ENCODE measurements at regions not wholly inside any gene's neighbourhood (a gene's known extent, or its start where the extent isn't known, plus 50 kb on each side); places are given as distances from the start of the nearest gene placed in this dataset.

GRCh38 chr2:204175552-204176271, 239.1 kb downstream of the ICOS start:
- intact Hi-C loops (cut with DNase I; ENCODE audit: low total_unique reads): no loop called here
- Histone ChIP-seq H3K36me3 (no peaks in the 10 kb centered on the region), H3K4me1 (no peaks in the 10 kb centered on the region), H3K9me3 (no peaks in the 10 kb centered on the region), H3K27ac (no peak overlapping the region), H3K27me3 (no peaks in the 10 kb centered on the region), H3K4me3 (no peak overlapping the region)
- DNase-seq: no peak
- no peak for TF ChIP-seq POLR2A (IDR thresholded peaks at IDR 0.05)
- TF ChIP-seq, protein P1, sequence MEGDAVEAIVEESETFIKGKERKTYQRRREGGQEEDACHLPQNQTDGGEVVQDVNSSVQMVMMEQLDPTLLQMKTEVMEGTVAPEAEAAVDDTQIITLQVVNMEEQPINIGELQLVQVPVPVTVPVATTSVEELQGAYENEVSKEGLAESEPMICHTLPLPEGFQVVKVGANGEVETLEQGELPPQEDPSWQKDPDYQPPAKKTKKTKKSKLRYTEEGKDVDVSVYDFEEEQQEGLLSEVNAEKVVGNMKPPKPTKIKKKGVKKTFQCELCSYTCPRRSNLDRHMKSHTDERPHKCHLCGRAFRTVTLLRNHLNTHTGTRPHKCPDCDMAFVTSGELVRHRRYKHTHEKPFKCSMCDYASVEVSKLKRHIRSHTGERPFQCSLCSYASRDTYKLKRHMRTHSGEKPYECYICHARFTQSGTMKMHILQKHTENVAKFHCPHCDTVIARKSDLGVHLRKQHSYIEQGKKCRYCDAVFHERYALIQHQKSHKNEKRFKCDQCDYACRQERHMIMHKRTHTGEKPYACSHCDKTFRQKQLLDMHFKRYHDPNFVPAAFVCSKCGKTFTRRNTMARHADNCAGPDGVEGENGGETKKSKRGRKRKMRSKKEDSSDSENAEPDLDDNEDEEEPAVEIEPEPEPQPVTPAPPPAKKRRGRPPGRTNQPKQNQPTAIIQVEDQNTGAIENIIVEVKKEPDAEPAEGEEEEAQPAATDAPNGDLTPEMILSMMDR (IDR thresholded peaks at IDR 0.05): no peak

- no peaks in the 10 kb centered on the region for H3K9me3 ChIP-seq
- H3K4me1 ChIP-seq: no peaks in the 10 kb centered on the region
- H3K27me3 ChIP-seq: no peaks in the 10 kb centered on the region
- H3K4me3 ChIP-seq: no peak overlapping the region
- DNase-seq: no peak
- no peaks in the 10 kb centered on the region for H3K36me3 ChIP-seq
- intact Hi-C loops (cut with DNase I; ENCODE audit: low total_unique reads): no loop called here
- no peak for TF ChIP-seq POLR2A (IDR thresholded peaks at IDR 0.05)
- TF ChIP-seq, protein P1 (IDR thresholded peaks at IDR 0.05): no peak
- no peak overlapping the region for H3K27ac ChIP-seq
Observed at GRCh38 chr2:204176306-204176705, 239.7 kb downstream of the ICOS start.

DNA sequence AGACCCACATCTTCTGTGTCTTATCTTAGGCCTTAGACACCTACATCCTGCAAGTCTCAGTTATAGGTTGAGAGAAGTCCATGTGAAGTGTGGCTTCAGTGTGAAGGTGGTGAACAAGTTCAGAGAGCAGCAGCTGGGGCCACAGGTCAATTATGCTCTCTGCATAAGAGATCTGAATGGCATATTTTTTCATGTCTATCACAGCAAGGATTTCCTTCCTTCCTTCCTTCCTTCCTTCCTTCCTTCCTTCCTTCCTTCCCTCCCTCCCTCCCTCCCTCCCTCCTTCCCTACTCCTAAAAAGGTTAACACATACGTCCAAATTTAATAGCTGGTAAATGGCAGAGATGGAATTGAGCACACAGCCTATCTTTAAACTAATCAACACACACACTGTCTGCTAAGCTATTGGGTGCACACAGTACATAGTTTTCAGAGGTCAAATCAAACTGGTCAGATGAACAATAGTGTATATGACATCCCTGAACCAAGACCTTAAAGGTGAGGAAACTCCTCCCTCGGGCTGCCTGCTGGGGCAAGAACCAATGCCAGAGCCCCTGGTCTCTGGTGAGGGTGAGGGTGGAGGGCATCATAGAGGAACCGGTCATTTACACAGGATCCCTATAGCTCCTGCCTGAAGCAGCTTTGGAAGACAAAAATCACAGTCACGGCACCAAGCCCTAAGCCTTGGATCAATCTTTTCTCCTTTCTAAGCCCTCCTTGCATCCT, 240.9 kb downstream of the ICOS start:
- no peak overlapping the region for H3K4me3 ChIP-seq
- H3K9me3 ChIP-seq: no peaks in the 10 kb centered on the region
- no peaks in the 10 kb centered on the region for H3K4me1 ChIP-seq
- no peak overlapping the region for H3K27ac ChIP-seq
- H3K36me3 ChIP-seq: no peaks in the 10 kb centered on the region
- H3K27me3 ChIP-seq: no peaks in the 10 kb centered on the region
- intact Hi-C loops (cut with DNase I; ENCODE audit: low total_unique reads): no loop called here
- DNase-seq: no peak
- TF ChIP-seq, protein P1 (IDR thresholded peaks at IDR 0.05): no peak
- no peak for TF ChIP-seq POLR2A (IDR thresholded peaks at IDR 0.05)

DNA sequence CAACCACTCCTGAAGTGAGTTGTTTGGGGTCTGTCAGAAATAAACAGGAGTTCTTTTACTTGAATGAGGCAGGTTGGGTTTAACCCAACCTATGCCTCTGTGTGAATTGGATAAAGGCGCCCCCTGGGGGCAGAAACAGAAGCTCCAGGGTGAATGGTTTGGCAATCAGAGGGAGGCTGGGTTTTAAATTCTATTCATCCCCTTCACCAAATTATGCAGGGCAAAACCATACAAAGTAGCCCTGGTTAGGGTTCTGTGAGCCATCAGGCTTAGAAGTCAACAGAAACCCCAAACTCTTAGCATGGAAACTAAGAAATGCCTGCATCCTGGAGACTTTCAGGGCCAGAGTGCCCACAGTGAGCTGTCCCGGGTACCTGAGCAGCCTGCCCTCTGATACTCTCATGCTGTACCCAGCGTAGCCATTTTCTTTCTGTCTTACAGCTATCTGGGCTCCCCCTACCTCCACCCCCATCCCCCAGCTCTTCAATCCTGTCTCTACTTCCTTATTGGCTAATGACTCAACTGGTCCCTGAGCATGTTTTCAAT, 241.5 kb downstream of the ICOS start:
- intact Hi-C loops (cut with DNase I; ENCODE audit: low total_unique reads): no loop called here
- H3K27ac ChIP-seq: no peak overlapping the region
- no peaks in the 10 kb centered on the region for H3K4me1 ChIP-seq
- H3K4me3 ChIP-seq: no peak overlapping the region
- peak; percentile 32 to 53 for DNase-seq
- no peaks in the 10 kb centered on the region for H3K27me3 ChIP-seq
- TF ChIP-seq, protein P1 (IDR thresholded peaks at IDR 0.05): peak; percentile 28 to 57 (median 48)
- TF ChIP-seq POLR2A (IDR thresholded peaks at IDR 0.05): no peak
- no peaks in the 10 kb centered on the region for H3K9me3 ChIP-seq
- no peaks in the 10 kb centered on the region for H3K36me3 ChIP-seq

GRCh38 chr2:204180649-204181048, 244.1 kb downstream of the ICOS start:
- intact Hi-C loops (cut with DNase I; ENCODE audit: low total_unique reads): no loop called here
- no peaks in the 10 kb centered on the region for H3K4me1 ChIP-seq
- no peak for TF ChIP-seq POLR2A (IDR thresholded peaks at IDR 0.05)
- TF ChIP-seq, protein P1 (IDR thresholded peaks at IDR 0.05): no peak

More at GRCh38 chr2:204180649-204181048, 244.1 kb downstream of the ICOS start:
- H3K4me3 ChIP-seq: no peak overlapping the region
- H3K27ac ChIP-seq: no peak overlapping the region
- no peaks in the 10 kb centered on the region for H3K27me3 ChIP-seq
- no peak for DNase-seq
- H3K9me3 ChIP-seq: no peaks in the 10 kb centered on the region
- no peaks in the 10 kb centered on the region for H3K36me3 ChIP-seq

Measured in uterus (tissue), 3 donors.